Panc1 (cell line): ENCODE measurements at regions not wholly inside any gene's neighbourhood (a gene's known extent, or its start where the extent isn't known, plus 50 kb on each side); places are given as distances from the start of the nearest gene placed in this dataset.

ENCODE experiments used
- POLR2AphosphoS5 ChIP-seq: IDR thresholded peaks from 2 replicates; pipeline ENCODE4 v1.6.1; 2012; ENCODE audit warnings: mild to moderate bottlenecking, low read depth, low read length, moderate library complexity
- TF ChIP-seq, protein P1 (sequence below): fragments of 450-650 bp; IDR thresholded peaks from 2 replicates; pipeline ENCODE4 v1.5.1; 2017; ENCODE audit warnings: mild to moderate bottlenecking
- TF ChIP-seq, protein P2 (sequence below), 2 experiments: IDR thresholded peaks; 2 replicates each; pipeline ENCODE4 v1.6.1; 2011 to 2012; ENCODE audit warnings: low read depth in 2 of 2, control low read depth in 1 of 2, low read length in 1 of 2, mild to moderate bottlenecking in 1 of 2, moderate library complexity in 1 of 2; ENCODE audit not compliant: insufficient read depth in 1 of 2

DNA sequence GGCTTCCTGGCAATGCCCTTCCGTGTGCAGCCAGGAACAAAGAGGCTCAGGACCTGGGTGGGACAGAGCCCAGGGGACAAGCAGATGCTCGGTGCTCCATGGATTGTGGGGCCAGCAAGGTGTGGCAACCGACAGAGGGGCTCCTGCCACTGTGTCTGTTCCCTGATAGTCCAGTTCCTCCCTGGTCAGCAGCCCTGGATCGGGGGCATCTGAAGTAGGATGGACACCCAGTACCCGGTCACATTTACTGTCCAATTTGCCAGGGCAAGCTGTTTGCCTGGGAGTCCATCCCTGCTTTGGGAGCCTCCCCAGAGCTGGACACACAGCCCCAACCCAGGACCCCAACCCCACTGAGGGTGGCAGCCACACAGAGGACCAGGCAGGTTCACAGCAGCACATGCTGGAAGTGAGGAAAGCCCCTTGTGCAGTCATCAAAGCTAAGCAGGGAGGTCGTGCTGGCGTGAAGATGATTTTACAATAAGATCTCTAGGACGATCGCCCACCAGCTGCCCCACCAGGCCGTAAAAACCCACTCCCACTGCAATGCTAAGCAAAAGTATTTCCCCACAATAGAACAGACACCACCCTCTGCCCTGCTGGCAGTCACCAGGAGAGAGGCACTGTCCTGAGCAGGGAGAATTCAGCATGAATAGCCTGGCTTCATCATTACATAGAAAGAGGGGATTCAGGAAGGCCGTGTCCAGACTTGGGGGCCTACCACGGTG, 141.7 kb downstream of the NDUFA10 start:
- TF ChIP-seq POLR2AphosphoS5, result no peak
- TF ChIP-seq, protein P1, sequence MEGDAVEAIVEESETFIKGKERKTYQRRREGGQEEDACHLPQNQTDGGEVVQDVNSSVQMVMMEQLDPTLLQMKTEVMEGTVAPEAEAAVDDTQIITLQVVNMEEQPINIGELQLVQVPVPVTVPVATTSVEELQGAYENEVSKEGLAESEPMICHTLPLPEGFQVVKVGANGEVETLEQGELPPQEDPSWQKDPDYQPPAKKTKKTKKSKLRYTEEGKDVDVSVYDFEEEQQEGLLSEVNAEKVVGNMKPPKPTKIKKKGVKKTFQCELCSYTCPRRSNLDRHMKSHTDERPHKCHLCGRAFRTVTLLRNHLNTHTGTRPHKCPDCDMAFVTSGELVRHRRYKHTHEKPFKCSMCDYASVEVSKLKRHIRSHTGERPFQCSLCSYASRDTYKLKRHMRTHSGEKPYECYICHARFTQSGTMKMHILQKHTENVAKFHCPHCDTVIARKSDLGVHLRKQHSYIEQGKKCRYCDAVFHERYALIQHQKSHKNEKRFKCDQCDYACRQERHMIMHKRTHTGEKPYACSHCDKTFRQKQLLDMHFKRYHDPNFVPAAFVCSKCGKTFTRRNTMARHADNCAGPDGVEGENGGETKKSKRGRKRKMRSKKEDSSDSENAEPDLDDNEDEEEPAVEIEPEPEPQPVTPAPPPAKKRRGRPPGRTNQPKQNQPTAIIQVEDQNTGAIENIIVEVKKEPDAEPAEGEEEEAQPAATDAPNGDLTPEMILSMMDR, result no peak
- TF ChIP-seq, protein P2, sequence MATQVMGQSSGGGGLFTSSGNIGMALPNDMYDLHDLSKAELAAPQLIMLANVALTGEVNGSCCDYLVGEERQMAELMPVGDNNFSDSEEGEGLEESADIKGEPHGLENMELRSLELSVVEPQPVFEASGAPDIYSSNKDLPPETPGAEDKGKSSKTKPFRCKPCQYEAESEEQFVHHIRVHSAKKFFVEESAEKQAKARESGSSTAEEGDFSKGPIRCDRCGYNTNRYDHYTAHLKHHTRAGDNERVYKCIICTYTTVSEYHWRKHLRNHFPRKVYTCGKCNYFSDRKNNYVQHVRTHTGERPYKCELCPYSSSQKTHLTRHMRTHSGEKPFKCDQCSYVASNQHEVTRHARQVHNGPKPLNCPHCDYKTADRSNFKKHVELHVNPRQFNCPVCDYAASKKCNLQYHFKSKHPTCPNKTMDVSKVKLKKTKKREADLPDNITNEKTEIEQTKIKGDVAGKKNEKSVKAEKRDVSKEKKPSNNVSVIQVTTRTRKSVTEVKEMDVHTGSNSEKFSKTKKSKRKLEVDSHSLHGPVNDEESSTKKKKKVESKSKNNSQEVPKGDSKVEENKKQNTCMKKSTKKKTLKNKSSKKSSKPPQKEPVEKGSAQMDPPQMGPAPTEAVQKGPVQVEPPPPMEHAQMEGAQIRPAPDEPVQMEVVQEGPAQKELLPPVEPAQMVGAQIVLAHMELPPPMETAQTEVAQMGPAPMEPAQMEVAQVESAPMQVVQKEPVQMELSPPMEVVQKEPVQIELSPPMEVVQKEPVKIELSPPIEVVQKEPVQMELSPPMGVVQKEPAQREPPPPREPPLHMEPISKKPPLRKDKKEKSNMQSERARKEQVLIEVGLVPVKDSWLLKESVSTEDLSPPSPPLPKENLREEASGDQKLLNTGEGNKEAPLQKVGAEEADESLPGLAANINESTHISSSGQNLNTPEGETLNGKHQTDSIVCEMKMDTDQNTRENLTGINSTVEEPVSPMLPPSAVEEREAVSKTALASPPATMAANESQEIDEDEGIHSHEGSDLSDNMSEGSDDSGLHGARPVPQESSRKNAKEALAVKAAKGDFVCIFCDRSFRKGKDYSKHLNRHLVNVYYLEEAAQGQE (IDR thresholded peaks at IDR 0.05; ENCODE audit: insufficient read depth in 1 of 2, low read depth in 2 of 2, low read length in 1 of 2), result no peak
